KOPT-K1 (cell line): ENCODE measurements at regions not wholly inside any gene's neighbourhood (a gene's known extent, or its start where the extent isn't known, plus 50 kb on each side); places are given as distances from the start of the nearest gene placed in this dataset.
"Not testable (repeated sequence)": the region's sequence is repeated elsewhere in the genome, so short reads cannot be mapped to it uniquely, and the experiment has no call there.

Source experiments
- H3K27ac ChIP-seq: fragments of 200-600 bp; sonication (generic); 2 replicates; pipeline ENCODE4 v1.5.1; 2016; ENCODE audit warnings: antibody characterized with exemption, mild to moderate bottlenecking, low read depth, low read length; ENCODE audit not compliant: poor library complexity, severe bottlenecking
- H3K36me3 ChIP-seq: fragments of 200-600 bp; sonication (generic); 2 replicates; pipeline ENCODE4 v1.5.1; 2017; ENCODE audit warnings: antibody characterized with exemption, mild to moderate bottlenecking, low read length, moderate library complexity; ENCODE audit not compliant: insufficient read depth
- H3K9me3 ChIP-seq: fragments of 200-600 bp; sonication (generic); 2 replicates; pipeline ENCODE4 v1.5.1; 2017; ENCODE audit warnings: antibody characterized with exemption, low read length, mild to moderate bottlenecking; ENCODE audit not compliant: insufficient read depth, poor library complexity, severe bottlenecking

DNA sequence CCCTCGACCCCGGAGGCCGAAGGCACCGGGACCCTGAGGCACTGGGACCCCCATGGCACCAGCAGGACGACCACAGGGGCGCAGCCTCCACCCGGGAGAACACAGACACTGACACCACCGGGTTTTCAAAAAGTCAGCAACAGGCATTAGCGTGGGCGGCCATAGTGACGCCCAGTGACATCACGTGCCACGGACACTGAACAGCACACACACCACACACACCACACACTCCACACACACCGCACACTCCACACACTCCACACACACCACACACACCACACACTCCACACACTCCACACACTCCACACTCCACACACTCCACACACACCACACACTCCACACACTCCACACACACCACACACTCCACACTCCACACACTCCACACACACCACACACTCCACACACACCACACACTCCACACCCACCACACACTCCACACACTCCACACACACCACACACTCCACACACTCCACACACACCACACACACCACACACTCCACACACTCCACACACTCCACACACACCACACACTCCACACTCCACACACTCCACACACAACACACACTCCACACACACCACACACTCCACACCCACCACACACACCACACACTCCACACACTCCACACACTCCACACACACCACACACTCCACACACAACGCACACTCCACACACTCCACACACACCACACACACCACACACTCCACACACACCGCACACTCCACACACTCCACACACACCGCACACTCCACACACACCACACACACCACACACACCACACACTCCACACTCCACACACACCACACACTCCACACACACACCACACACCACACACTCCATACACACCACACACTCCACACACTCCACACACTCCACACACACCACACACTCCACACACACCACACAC, 3955.9 kb upstream of the TPTE start:
- H3K27ac ChIP-seq, result not testable (repeated sequence)

DNA sequence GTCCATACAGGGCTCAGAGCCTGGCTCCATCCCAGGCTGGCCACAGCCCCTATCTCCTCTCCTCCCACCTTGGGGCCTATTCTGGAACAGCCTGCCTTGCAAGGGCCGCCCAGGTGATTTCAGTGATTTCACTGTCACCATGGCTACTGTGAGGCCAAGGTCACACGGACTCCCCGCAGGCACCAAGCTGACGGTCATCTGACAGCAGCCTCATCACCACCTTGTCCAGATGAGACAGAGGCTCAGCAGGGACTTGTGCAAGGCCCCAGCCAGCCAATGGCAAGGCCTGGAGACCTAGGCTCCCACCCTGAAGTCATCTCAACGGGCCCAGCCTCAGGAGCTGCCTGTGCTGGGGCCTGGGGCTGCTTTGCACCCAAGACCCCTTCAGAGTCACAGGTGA, 3953.8 kb upstream of the TPTE start:
- H3K9me3 ChIP-seq, H3K36me3 ChIP-seq, H3K27ac ChIP-seq: not testable (repeated sequence)

More for the DNA sequence above, 3955.9 kb upstream of the TPTE start:
- not testable (repeated sequence) for H3K36me3 ChIP-seq, H3K9me3 ChIP-seq

DNA sequence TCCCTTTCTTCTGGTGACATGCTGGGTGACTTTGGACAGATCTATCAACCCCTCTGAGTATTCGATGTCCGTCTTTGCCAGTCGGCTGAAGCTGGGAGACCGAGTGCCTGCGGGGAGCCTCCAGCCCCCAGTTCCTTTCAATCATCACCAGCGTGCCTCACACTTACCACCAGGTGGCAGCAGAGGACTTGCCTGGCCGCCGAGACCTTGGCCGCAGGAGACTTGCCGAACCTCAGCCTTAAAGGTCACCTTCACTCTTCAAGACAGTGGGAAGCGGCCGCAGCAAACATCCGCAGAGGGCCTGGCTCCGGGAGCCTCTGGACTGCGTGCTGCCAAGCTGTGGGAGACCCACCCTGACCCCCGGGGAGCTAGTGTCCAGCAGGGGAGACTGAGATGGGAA, 3952.2 kb upstream of the TPTE start:
- H3K36me3 ChIP-seq, H3K9me3 ChIP-seq, H3K27ac ChIP-seq: not testable (repeated sequence)

DNA sequence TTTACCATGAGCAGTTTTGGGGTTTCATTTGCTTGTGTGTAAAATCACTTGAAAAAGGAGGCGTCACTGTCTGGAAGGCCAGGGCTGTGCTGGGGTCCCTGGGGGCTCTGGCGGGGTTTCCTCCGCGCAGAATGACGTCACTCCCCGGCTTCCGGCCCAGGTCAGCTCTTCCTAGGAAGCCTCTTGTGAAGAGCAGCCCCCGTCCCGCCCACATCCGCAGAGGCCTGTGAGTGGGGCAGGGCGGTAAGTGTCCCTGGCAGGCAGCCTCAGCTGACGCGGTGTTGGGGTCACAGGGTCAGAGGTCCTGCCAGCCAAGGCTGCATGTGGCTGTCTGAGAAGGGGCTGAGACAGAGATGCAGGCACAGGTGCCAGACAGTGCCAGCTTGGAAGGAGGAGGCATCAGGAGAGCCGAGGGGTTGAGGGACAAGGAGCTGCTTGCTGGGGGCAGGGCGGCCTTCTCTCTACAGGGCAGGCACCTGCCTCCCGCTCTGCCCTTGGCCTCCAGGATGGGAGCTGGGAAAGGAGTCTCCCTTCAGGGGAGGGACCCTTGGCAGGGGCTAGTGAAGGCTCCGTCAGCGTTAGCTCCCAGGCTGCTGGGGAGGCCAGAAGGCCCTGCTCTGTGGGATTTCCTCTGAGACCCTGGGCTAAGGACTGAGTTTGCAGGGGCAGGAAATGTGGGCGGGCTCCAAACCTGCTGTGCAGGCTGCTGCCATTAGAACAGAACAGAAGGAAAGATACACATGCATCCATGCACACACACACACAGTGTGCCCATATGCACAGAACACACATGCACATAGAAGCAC, 3951.6 kb upstream of the TPTE start:
- H3K9me3 ChIP-seq, H3K36me3 ChIP-seq, H3K27ac ChIP-seq: not testable (repeated sequence)

DNA sequence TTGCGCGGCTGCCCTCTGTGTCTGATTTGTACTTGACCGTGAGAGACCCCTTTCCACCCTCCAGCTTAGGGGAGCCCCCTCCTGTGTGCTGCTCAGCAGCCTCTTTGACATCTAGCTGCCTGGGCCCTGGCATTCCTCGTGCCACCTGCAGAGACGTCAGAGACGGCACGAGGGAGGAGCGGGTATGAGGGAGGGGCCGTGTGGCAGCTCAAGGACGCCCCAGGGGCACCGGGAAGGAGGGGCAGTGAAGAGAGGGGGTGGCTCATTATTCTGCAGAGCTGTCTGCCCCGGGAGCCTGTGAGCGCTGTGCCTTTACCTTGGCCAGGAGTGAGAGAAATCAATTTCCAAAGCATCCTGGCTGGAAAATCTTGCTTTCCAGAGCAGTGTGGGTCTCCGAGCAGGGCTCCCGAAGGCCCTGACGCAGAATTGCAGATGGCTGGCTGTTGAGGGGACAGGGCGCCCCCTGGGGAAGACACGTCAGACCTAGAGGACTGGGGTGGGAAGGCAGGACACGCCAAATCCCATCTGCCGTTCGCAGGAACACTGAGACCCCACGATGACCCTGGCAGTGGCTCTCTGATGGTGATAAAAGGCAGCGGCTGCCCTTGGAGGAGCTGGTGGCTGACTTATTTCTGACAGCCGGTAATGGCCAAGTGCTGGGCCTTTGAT, 3950.5 kb upstream of the TPTE start:
- H3K9me3 ChIP-seq, H3K27ac ChIP-seq, H3K36me3 ChIP-seq: not testable (repeated sequence)

DNA sequence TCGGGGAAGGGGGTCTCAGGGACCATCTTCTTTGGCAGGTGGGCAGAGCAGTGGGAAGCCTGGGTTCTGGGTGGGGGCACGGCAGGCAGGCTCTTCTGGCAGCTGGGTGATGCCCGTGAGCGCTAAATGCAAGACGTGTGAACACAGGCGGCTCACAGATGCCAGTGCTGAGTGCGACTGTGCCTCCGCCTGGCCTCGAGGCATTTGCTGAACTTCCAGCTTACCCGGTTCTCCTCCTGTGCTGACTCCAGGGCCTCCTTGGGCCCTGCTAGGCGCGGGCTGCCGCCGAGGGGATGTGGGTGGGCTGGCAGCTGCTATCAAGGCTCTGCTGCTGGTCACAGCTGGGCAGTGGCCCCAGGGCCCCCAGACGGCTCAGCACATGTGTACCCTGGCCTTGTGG, 3947.8 kb upstream of the TPTE start:
- not testable (repeated sequence) for H3K9me3 ChIP-seq, H3K27ac ChIP-seq, H3K36me3 ChIP-seq

DNA sequence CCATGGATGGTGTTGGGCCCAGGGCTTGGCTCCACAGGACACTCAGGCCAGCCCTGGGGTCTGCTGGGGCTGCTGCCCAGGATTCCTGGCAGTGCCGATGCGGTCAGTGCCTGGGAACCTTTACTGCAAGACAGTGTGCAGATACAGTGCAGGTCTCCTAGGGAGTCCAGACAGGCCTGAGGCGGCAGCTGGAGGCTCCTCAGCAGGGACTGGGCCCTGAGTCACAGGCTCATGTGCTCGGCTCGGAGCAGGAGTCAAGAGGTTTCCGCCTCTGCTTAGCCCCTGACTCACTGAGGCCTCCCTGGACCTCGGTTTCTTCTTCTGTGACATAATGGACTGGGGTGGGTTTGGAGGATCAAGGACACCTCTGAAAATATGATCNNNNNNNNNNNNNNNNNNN, 3941.6 kb upstream of the TPTE start:
- not testable (repeated sequence) for H3K27ac ChIP-seq, H3K9me3 ChIP-seq, H3K36me3 ChIP-seq
